Adrenal gland (tissue), 9 donors: ENCODE measurements at regions not wholly inside any gene's neighbourhood (a gene's known extent, or its start where the extent isn't known, plus 50 kb on each side); places are given as distances from the start of the nearest gene placed in this dataset.

Experiments
- DNase-seq, 7 donors: peaks; one replicate each; pipeline ENCODE4 v3.0.0-alpha.2; 2019 to 2020
- H3K27ac ChIP-seq, 5 donors: fragments of 200-600 bp; sonication (generic) in 4 of 5; 1 replicate in 3 of 5; 2 replicates in 2 of 5; pipeline versions ENCODE4 v1.5.1 to v1.8.0; 2016 to 2020; ENCODE audit warnings: mild to moderate bottlenecking in 1 of 5
- H3K27me3 ChIP-seq: fragments of 200-600 bp; 2 replicates; pipeline ENCODE4 v1.8.0; 2021
- H3K36me3 ChIP-seq, 2 donors: fragments of 200-600 bp; replicated peaks in 1 of 2; 1 replicate in 1 of 2; 2 replicates in 1 of 2; pipeline versions ENCODE4 v1.5.1 to v1.8.0; 2018 to 2022
- H3K4me1 ChIP-seq, 2 donors: fragments of 200-600 bp; replicated peaks in 1 of 2; 1 replicate in 1 of 2; 2 replicates in 1 of 2; pipeline versions ENCODE4 v1.5.1 to v1.8.0; 2018 to 2021
- H3K4me3 ChIP-seq, 4 donors: fragments of 200-600 bp; sonication (generic) in 3 of 4; one replicate each; pipeline ENCODE4 v1.5.1; 2016 to 2018
- H3K9me3 ChIP-seq, 3 donors: fragments of 200-600 bp; sonication (generic) in 1 of 3; replicated peaks in 1 of 3; 1 replicate in 2 of 3; 2 replicates in 1 of 3; pipeline versions ENCODE4 v1.5.1 to v1.8.0; 2016 to 2021
- CTCF ChIP-seq, 6 experiments: fragments of 450-650 bp in 4 of 6; fragments of 200-600 bp in 2 of 6; sonication (generic) in 1 of 6; IDR thresholded peaks; 1 replicate in 5 of 6; 2 replicates in 1 of 6; pipeline versions ENCODE4 v1.5.1 to v1.8.0; 2016 to 2021; ENCODE audit warnings: antibody characterized with exemption in 6 of 6, mild to moderate bottlenecking in 2 of 6, moderate library complexity in 1 of 6
- POLR2A ChIP-seq, 2 donors: fragments of 450-650 bp; IDR thresholded peaks; one replicate each; pipeline ENCODE4 v1.6.1; 2017; ENCODE audit warnings: antibody characterized with exemption in 2 of 2, mild to moderate bottlenecking in 2 of 2, moderate library complexity in 1 of 2
- WGBS, 4 donors: extraction: QIAGEN DNeasy Blood & Tissue Kit in 2 of 4; methylation state at CpG; one replicate each; pipeline versions ENCODE4 v1.1.5 to v1.1.7; 2013 to 2017; 5-methylcytosine and 5-hydroxymethylcytosine counted together
- intact Hi-C, 2 donors: fragments of 100-400 bp; cut with DNase I; formaldehyde crosslinking; loops; one replicate each; pipeline versions ENCODE4 v1.14.1 to v1.15.0; 2022 to 2023
- donor health status: healthy with polysubstance abuse.
- donor health status: Bipolar disorder and iron deficiency.
- donor health status: DM: yes; HTN: yes; CAD: no.
- donor health status: DM: no; HTN: no; CAD: no.
- donor health status: DM: no; HTN: no; CAD: no.

DNA sequence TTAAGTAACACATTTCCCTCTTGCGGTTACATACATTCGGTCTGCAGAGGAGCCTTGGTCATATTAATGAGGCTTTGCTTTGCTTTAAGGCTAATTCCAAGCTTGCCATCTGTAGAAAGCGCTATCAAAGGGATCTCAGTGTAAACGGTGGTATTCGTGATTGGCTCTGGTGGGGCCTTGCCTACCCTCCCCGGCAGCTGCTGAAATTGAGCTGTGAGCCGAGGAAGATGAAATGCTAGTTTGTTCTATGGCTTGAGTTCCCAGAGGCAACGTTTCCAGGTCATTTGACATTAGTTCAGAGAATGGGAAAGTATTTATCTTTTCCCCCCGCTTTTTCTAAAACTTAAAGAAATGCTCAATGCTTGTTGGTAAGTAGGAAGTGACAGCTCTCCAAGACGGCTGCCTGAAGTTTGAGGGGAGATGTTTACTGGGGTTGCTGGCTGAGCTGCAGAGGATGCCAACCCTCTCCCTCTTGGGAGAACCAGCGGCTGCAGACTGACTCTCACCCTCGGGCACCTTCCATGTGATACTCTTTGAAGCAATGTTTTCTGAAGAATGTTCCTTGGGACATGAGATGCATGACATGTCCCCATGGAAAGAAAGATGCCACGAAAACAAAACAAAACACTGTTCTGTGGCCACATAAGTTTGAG is 458.7 kb upstream of the EEF2KMT start:
- Histone ChIP-seq H3K9me3 (no peaks in the 10 kb centered on the region), H3K27me3 (no peaks in the 10 kb centered on the region), H3K4me3 (no peak overlapping the region), H3K4me1 (no peaks in the 10 kb centered on the region), H3K36me3 (no peaks in the 10 kb centered on the region), H3K27ac (no peak overlapping the region)
- DNase-seq = no peak
- TF ChIP-seq CTCF (IDR thresholded peaks at IDR 0.05) = no peak
- TF ChIP-seq POLR2A (IDR thresholded peaks at IDR 0.05) = no peak
- 41 to 66% (median 53%) methylated on average over 13 of the region's 13 CpGs for WGBS, 4 donors
- intact Hi-C loops = no loop called here

DNA sequence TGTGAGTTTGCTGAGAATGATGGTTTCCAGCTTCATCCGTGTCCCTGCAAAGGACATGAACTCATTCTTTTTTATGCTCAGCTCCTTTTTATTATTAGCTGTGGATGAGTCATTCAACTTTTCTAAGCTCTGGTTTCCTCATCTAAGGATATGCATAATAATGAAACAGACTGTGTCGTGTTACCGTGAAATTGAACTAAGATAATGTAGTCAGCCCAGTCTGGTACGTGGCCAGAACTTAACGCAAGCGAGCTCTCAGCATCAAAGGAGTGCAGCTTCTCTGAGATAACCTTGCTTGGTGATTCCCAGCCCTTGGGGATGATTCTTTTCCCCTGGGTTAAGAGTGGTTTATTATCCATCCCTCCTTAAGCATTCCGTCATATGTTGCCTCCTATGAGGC is 454.3 kb upstream of the EEF2KMT start:
- Histone ChIP-seq H3K4me3 (no peak overlapping the region), H3K27ac (no peak overlapping the region), H3K27me3 (no peaks in the 10 kb centered on the region), H3K4me1 (no peaks in the 10 kb centered on the region), H3K9me3 (no peaks in the 10 kb centered on the region), H3K36me3 (no peaks in the 10 kb centered on the region)
- TF ChIP-seq CTCF (IDR thresholded peaks at IDR 0.05) = no peak
- no peak for TF ChIP-seq POLR2A (IDR thresholded peaks at IDR 0.05)
- 41 to 65% (median 54%) methylated on average over 7 of the region's 7 CpGs for WGBS, 4 donors
- DNase-seq = no peak
- intact Hi-C loops = no loop called here

- intact Hi-C loops = no loop called here
- DNase-seq = no peak
- H3K4me1 ChIP-seq = no peaks in the 10 kb centered on the region
- no peak overlapping the region for H3K4me3 ChIP-seq
- H3K9me3 ChIP-seq = no peaks in the 10 kb centered on the region
- 69 to 85% (median 75%) methylated on average over 3 of the region's 3 CpGs for WGBS, 4 donors
- H3K27ac ChIP-seq = no peak overlapping the region
- H3K36me3 ChIP-seq = no peaks in the 10 kb centered on the region
- no peak for TF ChIP-seq CTCF (IDR thresholded peaks at IDR 0.05)
- TF ChIP-seq POLR2A (IDR thresholded peaks at IDR 0.05) = no peak
- no peaks in the 10 kb centered on the region for H3K27me3 ChIP-seq
These were observed 452.2 kb upstream of the EEF2KMT start for GRCh38 chr16:5549802-5550201.

DNA sequence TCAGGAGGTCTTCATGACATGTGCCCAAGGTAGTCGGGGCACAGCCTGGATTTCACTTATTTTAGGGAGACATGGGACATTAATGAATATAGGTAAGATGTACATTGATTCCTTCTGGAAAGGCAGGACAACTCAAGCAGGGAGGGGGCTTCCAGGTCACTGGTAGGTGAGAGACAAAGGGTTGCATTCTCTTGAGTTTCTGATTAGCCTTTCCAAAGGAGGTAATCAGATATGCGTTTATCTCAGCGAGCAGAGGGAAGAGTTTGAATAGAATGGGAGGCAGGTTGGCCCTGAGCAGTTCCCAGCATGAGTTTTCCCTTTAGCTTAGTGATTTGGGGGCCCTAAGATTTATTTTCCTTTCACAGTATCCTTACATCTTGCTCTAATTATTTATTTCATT is 443.8 kb upstream of the EEF2KMT start:
- Histone ChIP-seq H3K4me1 (no peaks in the 10 kb centered on the region), H3K27ac (no peak overlapping the region), H3K36me3 (no peaks in the 10 kb centered on the region), H3K9me3 (no peaks in the 10 kb centered on the region), H3K4me3 (no peak overlapping the region), H3K27me3 (no peaks in the 10 kb centered on the region)
- intact Hi-C loops = no loop called here
- 27 to 50% (median 40%) methylated on average over 3 of the region's 3 CpGs for WGBS, 4 donors
- no peak for DNase-seq
- TF ChIP-seq POLR2A (IDR thresholded peaks at IDR 0.05) = no peak
- no peak for TF ChIP-seq CTCF (IDR thresholded peaks at IDR 0.05)
